A549 (cell line): ENCODE measurements at regions not wholly inside any gene's neighbourhood (a gene's known extent, or its start where the extent isn't known, plus 50 kb on each side); places are given as distances from the start of the nearest gene placed in this dataset.
A peak's percentile ranks its signal among the peaks of the same experiment; 100 is the strongest.

Experiments
- ATAC-seq, 2 experiments: fragments of 200-7000 bp in 1 of 2; fragments of >200 bp in 1 of 2; cut with Nextera tagmentation in 1 of 2; cut with Tn5 transposase in 1 of 2; 3 replicates each; pipeline versions ENCODE4 v1.8.0 to v1.9.1; 2018 to 2020; ENCODE audit warnings: mild to moderate bottlenecking in 1 of 2, moderate library complexity in 1 of 2
- CTCF ChIA-PET: fragments of 300-600 bp; sonication (Branson Sonifier 250); formaldehyde crosslinking; extraction: SDS; loops from one replicate; lab custom pipeline; 2021; ENCODE audit warnings: antibody characterized with exemption, inconsistent platforms; lab: Yijun Ruan, JAX
- POLR2A ChIA-PET: fragments of 350-600 bp; formaldehyde crosslinking; extraction: SDS; loops from one replicate; lab custom pipeline; 2021; ENCODE audit warnings: antibody characterized with exemption, inconsistent platforms; lab: Yijun Ruan, JAX
- DNase-seq, 2 experiments: peaks; one replicate each; pipeline versions ENCODE4 v3.0.0 to v3.0.0-alpha.2; 2011 to 2016; ENCODE audit warnings: low read depth in 1 of 2, low spot score in 1 of 2
- FAIRE-seq: peaks from 2 replicates; lab custom pipeline; 2011; peaks lifted over from hg19 to GRCh38; lab: Jason Lieb, UNC
- H3K27ac ChIP-seq, 2 experiments: fragments of >200 bp; sonication (Bioruptor Twin); formaldehyde crosslinking; 3 replicates each; pipeline ENCODE4 v1.5.1; 2016 to 2017
- H3K4me1 ChIP-seq: fragments of >200 bp; sonication (Bioruptor Twin); formaldehyde crosslinking; 3 replicates; pipeline ENCODE4 v1.6.1; 2016
- H3K4me2 ChIP-seq: fragments of >200 bp; sonication (Bioruptor Twin); formaldehyde crosslinking; 3 replicates; pipeline ENCODE4 v1.6.1; 2016
- H3K4me3 ChIP-seq: fragments of >200 bp; sonication (Bioruptor Twin); formaldehyde crosslinking; 3 replicates; pipeline ENCODE4 v1.5.1; 2016
- H3K9me3 ChIP-seq: fragments of >200 bp; sonication (Bioruptor Twin); formaldehyde crosslinking; 3 replicates; pipeline ENCODE4 v1.6.1; 2016
- BHLHE40 ChIP-seq: IDR thresholded peaks from 2 replicates; pipeline ENCODE4 v1.6.1; 2012; ENCODE audit warnings: low read depth, low read length, inconsistent platforms
- CEBPB ChIP-seq, 2 experiments: fragments of >200 bp in 1 of 2; sonication (Bioruptor Twin) in 1 of 2; formaldehyde crosslinking in 1 of 2; IDR thresholded peaks; 2 replicates each; pipeline ENCODE4 v1.6.1; 2012 to 2016
- CHD2 ChIP-seq: fragments of 150-350 bp; IDR thresholded peaks from 2 replicates; pipeline ENCODE4 v1.6.1; 2014; ENCODE audit warnings: low read length; ENCODE audit not compliant: partially characterized antibody
- ESRRA ChIP-seq: fragments of 150-350 bp; IDR thresholded peaks from 2 replicates; pipeline ENCODE4 v1.6.1; 2014; ENCODE audit warnings: mild to moderate bottlenecking, low read length, borderline replicate concordance
- FOSL2 ChIP-seq, 2 experiments: fragments of 450-650 bp in 1 of 2; fragments of >200 bp in 1 of 2; sonication (Bioruptor Twin) in 1 of 2; formaldehyde crosslinking; IDR thresholded peaks; 2 replicates each; pipeline versions ENCODE4 v1.5.0 to v1.6.1; 2016 to 2020; ENCODE audit warnings: mild to moderate bottlenecking in 1 of 2, moderate library complexity in 1 of 2
- HOXB5 ChIP-seq: fragments of 250-450 bp; sonication (Bioruptor Pico); IDR thresholded peaks from 2 replicates; pipeline ENCODE4 v1.5.0; 2020; ENCODE audit warnings: mild to moderate bottlenecking, moderate library complexity
- JUN ChIP-seq, 2 experiments: fragments of >200 bp; sonication (Bioruptor Twin); formaldehyde crosslinking; IDR thresholded peaks; 2 replicates in 1 of 2; 3 replicates in 1 of 2; pipeline ENCODE4 v1.6.1; 2016 to 2017
- MAFK ChIP-seq: fragments of 450-650 bp; IDR thresholded peaks from 2 replicates; pipeline ENCODE4 v1.6.1; 2014; ENCODE audit not compliant: partially characterized antibody
- NFE2L2 ChIP-seq: fragments of 150-350 bp; conservative IDR thresholded peaks from 2 replicates; pipeline ENCODE4 v1.6.1; 2014; ENCODE audit warnings: low read length
- POLR2A ChIP-seq: IDR thresholded peaks from 2 replicates; pipeline ENCODE4 v1.6.1; 2012; ENCODE audit warnings: mild to moderate bottlenecking, low read length
- POLR2AphosphoS2 ChIP-seq: conservative IDR thresholded peaks from 2 replicates; pipeline ENCODE4 v1.6.1; 2012; ENCODE audit warnings: low read length, improper control_type of control experiment, inconsistent platforms
- RCOR1 ChIP-seq: fragments of 150-350 bp; IDR thresholded peaks from 2 replicates; pipeline ENCODE4 v1.6.1; 2014; ENCODE audit warnings: antibody characterized with exemption, low read length, low read depth
- RFX5 ChIP-seq: fragments of 450-650 bp; IDR thresholded peaks from 2 replicates; pipeline ENCODE4 v1.7.1; 2014; ENCODE audit warnings: antibody characterized with exemption, mild to moderate bottlenecking, moderate library complexity
- SMC3 ChIP-seq: fragments of >200 bp; sonication (Bioruptor Twin); formaldehyde crosslinking; IDR thresholded peaks from 3 replicates; pipeline ENCODE4 v1.6.1; 2018; ENCODE audit warnings: inconsistent platforms
- SREBF2 ChIP-seq: fragments of 450-650 bp; IDR thresholded peaks from 2 replicates; pipeline ENCODE4 v1.6.1; 2014; ENCODE audit warnings: mild to moderate bottlenecking, moderate library complexity
- WGBS: methylation state at CpG from one replicate; pipeline ENCODE4 v1.1.6; 2017; ENCODE audit errors: missing lambda C conversion rate; 5-methylcytosine and 5-hydroxymethylcytosine counted together
- TF ChIP-seq, protein P1 (sequence below): fragments of 150-350 bp; IDR thresholded peaks from 2 replicates; pipeline ENCODE4 v1.6.1; 2014; ENCODE audit warnings: low read depth, mild to moderate bottlenecking, low read length
- TF ChIP-seq, protein P2 (sequence below): fragments of >200 bp; sonication (Bioruptor Twin); formaldehyde crosslinking; IDR thresholded peaks from 3 replicates; pipeline ENCODE4 v1.5.1; 2016
- TF ChIP-seq, protein P3 (sequence below): fragments of >200 bp; sonication (Bioruptor Twin); formaldehyde crosslinking; IDR thresholded peaks from 2 replicates; pipeline ENCODE4 v1.6.1; 2016
- TF ChIP-seq, protein P4 (sequence below): fragments of 250-450 bp; sonication (Bioruptor Pico); IDR thresholded peaks from 2 replicates; pipeline ENCODE4 v1.5.0; 2021; ENCODE audit warnings: mild to moderate bottlenecking, moderate library complexity, borderline replicate concordance

DNA sequence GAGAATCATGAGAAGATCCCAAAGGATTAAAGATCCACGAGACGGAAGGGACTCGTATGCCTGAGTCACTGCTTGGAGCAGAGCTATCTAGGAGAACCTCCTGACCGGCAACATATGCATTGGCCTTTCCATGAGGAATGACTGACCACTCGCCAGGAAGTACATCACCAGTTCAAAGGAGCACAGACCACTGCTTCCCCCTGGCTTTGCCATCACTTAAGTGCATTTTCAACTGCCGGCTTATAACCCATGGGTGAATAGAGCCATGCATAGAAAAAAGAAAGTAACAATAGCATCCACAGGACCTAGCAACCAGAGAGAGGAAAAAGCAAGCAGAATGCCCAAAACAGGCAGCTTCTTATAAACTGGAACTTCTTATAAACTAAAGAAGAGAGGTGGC lies 98.3 kb upstream of the ZC3H12C start:
- Histone ChIP-seq H3K4me1 (peaks cover 7% of the 10 kb centered on the region; the same call in 2 of the 3 replicates), H3K4me2 (no peak overlapping the region), H3K9me3 (no peaks in the 10 kb centered on the region), H3K4me3 (no peak overlapping the region), H3K27ac (no peak overlapping the region)
- ATAC-seq = no peak
- TF ChIP-seq JUN (IDR thresholded peaks at IDR 0.05) (no peak), SREBF2 (no peak), HOXB5 (CRISPR knock-in tag) (no peak), CHD2 (no peak), RCOR1 (no peak)
- TF ChIP-seq, protein P1, sequence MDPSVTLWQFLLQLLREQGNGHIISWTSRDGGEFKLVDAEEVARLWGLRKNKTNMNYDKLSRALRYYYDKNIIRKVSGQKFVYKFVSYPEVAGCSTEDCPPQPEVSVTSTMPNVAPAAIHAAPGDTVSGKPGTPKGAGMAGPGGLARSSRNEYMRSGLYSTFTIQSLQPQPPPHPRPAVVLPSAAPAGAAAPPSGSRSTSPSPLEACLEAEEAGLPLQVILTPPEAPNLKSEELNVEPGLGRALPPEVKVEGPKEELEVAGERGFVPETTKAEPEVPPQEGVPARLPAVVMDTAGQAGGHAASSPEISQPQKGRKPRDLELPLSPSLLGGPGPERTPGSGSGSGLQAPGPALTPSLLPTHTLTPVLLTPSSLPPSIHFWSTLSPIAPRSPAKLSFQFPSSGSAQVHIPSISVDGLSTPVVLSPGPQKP = no peak
- peak in 1 of 2 experiments; percentile 16 for DNase-seq
- WGBS = 74% methylated on average over 6 of the region's 6 CpGs
- ChIA-PET POLR2A (no interaction called here), CTCF (no interaction called here)
- no peak for FAIRE-seq

DNA sequence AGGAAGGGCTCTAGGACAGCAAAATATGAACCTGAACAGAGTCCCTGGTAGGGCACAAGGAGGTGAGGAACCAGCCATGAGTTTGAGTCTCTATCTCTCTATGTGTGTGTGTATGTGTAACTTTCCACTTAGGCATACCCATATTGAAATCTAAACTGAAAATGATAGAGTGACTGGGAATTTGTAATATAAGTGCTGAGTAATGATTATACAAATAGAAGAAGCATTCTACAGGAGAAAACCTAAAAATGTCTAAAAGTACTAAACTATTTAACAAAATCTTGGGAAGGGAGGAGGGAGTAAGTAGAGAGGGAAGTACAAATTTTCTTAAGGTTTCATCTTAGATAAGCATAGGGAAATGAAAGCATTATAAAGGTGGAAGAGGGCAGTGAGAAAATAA lies 97.1 kb upstream of the ZC3H12C start:
- CTCF ChIA-PET = no interaction called here
- Histone ChIP-seq H3K4me1 (peaks cover 16% of the 10 kb centered on the region; the same call in 2 of the 3 replicates), H3K27ac (no peak overlapping the region), H3K4me3 (no peak overlapping the region), H3K4me2 (no peak overlapping the region), H3K9me3 (no peaks in the 10 kb centered on the region)
- POLR2A ChIA-PET = no interaction called here
- TF ChIP-seq FOSL2 (IDR thresholded peaks at IDR 0.05) (no peak), FOSL2 (CRISPR knock-in tag; IDR thresholded peaks at IDR 0.05) (no peak), MAFK (peak; percentile 64)
- DNase-seq (no peak), FAIRE-seq (no peak), ATAC-seq (no peak)

DNA sequence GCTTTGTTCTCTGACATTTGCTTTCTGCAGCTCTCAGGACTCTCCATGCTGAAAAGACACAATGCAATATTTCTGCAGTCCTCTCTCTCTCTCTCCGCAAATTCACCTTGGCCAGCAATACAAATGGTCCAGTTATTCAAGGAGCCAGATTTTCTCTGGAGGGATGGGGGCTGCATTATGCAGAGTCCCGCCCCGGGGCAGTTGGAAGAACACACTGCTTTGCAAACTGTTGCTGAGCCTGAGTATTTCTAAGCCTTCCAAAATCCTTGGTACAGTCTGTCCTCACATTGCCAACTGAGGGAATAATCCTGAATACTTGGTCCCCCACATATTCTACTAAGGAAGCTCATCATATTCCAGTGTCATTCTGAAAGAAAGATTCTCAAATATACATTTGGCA lies 94.3 kb upstream of the ZC3H12C start:
- Histone ChIP-seq H3K4me1 (peaks cover 16% of the 10 kb centered on the region; the same call in 2 of the 3 replicates), H3K4me2 (no peak overlapping the region), H3K27ac (peak overlapping the region; percentile 37; a peak in 3 of 6 replicates), H3K4me3 (no peak overlapping the region), H3K9me3 (no peaks in the 10 kb centered on the region)
- TF ChIP-seq, protein P2, sequence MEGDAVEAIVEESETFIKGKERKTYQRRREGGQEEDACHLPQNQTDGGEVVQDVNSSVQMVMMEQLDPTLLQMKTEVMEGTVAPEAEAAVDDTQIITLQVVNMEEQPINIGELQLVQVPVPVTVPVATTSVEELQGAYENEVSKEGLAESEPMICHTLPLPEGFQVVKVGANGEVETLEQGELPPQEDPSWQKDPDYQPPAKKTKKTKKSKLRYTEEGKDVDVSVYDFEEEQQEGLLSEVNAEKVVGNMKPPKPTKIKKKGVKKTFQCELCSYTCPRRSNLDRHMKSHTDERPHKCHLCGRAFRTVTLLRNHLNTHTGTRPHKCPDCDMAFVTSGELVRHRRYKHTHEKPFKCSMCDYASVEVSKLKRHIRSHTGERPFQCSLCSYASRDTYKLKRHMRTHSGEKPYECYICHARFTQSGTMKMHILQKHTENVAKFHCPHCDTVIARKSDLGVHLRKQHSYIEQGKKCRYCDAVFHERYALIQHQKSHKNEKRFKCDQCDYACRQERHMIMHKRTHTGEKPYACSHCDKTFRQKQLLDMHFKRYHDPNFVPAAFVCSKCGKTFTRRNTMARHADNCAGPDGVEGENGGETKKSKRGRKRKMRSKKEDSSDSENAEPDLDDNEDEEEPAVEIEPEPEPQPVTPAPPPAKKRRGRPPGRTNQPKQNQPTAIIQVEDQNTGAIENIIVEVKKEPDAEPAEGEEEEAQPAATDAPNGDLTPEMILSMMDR = no peak
- TF ChIP-seq, protein P3, sequence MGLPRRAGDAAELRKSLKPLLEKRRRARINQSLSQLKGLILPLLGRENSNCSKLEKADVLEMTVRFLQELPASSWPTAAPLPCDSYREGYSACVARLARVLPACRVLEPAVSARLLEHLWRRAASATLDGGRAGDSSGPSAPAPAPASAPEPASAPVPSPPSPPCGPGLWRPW = no peak
- TF ChIP-seq POLR2A (no peak), POLR2AphosphoS2 (no peak), BHLHE40 (no peak), ESRRA (no peak), RFX5 (no peak), NFE2L2 (no peak), SMC3 (no peak), CEBPB (IDR thresholded peaks at IDR 0.05) (no peak)
- TF ChIP-seq, protein P4, sequence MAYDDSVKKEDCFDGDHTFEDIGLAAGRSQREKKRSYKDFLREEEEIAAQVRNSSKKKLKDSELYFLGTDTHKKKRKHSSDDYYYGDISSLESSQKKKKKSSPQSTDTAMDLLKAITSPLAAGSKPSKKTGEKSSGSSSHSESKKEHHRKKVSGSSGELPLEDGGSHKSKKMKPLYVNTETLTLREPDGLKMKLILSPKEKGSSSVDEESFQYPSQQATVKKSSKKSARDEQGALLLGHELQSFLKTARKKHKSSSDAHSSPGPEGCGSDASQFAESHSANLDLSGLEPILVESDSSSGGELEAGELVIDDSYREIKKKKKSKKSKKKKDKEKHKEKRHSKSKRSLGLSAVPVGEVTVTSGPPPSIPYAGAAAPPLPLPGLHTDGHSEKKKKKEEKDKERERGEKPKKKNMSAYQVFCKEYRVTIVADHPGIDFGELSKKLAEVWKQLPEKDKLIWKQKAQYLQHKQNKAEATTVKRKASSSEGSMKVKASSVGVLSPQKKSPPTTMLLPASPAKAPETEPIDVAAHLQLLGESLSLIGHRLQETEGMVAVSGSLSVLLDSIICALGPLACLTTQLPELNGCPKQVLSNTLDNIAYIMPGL = no peak
- 93% methylated on average over 3 of the region's 3 CpGs for WGBS
- ChIA-PET POLR2A (no interaction called here), CTCF (no interaction called here)
- DNase-seq (no peak), ATAC-seq (no peak), FAIRE-seq (no peak)
